Activated T-cell treated with anti-CD3 and anti-CD28 coated beads for 4 hours (primary cell): ENCODE measurements at regions not wholly inside any gene's neighbourhood (a gene's known extent, or its start where the extent isn't known, plus 50 kb on each side); places are given as distances from the start of the nearest gene placed in this dataset.
"Not testable (repeated sequence)": the region's sequence is repeated elsewhere in the genome, so short reads cannot be mapped to it uniquely, and the experiment has no call there.

ENCODE experiments used
- DNase-seq: peaks from one replicate; pipeline ENCODE4 v3.0.0-alpha.2; 2020

DNA sequence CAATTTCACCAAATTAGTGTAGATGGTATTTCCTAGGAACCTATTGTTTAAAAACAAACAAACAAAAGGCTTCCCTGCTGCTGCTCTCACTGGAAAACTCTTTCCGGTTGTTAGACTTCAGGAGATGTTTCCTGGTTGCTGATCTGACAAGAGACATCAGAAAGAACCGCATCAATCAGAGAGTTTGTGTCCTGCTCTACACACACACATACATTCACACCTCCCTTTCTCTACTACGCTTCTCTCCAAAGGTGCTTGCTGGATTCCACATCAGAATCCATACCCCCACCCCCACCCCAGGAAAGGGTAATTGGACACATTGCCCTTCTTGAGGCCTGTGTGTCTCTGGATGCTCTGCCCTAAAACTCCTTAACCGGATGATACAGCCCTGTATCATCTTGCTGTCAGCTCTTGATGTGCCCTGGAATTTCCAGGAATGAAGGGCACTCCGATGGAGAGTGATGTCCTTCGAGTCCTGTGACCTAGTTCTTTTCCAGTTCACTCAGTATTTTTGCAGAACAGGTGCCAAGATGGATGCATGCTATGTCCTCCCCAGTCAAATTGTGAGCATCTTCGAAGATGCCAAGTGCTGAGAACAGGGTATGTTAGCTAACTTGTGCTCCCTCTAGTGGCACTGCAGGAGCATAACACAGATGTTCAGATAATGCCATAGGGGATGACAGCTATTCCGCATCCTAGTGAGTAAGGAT lies 113.7 kb upstream of the SLC35F3 start:
- peak; percentile 1 for DNase-seq

DNA sequence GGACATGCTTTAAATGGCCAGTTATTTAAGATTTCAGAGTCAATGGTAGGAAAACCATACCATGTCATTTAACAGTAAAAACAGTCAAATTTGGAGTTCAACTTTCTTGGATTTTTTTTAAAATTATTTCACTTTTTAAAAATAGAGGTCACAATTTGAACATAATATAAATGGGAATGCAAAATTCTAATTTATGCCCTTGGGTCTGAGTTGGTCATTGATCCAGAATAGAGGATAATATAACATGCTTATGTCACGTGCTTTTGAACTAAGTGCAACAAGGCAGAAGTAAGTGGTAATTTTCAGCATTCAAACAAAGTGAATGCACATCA lies 113.1 kb upstream of the SLC35F3 start:
- DNase-seq = no peak

DNA sequence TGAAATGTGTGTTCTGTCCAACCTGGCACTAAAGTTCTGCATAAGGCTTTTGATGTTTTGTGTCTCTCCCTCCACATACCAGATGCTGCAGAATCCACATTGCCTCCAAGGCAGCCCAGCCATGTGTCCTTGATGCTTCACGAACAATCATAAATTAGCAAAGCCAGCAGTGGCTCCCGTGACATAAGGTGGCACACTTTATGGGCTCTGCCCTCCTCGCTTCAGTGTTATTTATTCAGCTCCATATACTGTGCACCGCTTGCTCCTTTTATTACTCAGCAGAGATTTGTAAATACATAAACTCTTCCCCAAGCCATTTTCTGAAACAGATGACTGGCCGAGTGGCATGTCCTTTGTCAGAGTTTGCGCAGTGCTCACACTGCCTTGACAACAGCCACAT lies 112.8 kb upstream of the SLC35F3 start:
- DNase-seq = no peak

GRCh38 chr1:233794863-233795262 lies 109.6 kb upstream of the SLC35F3 start:
- DNase-seq = no peak

DNA sequence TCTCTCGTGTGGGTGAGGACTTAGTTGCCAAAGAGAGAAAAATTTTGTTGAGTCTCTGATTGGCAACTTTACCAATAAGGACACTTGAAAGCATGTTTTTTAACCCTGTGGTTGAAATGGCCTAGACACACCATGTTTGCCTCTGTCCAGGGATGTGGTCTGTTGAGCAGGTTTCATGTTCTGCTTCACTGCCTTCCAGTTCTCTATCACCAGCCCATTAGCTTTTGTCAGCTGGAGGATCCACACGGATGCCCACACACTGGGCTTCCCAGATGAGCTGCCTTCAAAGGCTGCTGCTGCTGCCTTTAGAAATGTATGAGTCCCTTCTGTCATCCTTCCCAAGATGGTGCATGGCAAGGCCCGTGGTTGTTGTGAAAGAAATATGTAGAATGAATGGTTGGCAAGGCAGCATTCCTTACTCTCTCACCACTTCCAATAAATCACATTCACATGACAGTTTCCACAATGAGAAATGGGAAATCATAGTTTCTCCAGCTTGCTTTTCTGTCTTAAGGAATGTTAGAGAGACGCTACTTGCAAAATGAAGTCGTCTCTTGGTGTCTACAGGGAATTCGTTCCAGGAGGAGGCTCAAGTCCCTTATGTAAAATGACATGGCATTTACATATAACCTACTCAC lies 108.2 kb upstream of the SLC35F3 start:
- no peak for DNase-seq

DNA sequence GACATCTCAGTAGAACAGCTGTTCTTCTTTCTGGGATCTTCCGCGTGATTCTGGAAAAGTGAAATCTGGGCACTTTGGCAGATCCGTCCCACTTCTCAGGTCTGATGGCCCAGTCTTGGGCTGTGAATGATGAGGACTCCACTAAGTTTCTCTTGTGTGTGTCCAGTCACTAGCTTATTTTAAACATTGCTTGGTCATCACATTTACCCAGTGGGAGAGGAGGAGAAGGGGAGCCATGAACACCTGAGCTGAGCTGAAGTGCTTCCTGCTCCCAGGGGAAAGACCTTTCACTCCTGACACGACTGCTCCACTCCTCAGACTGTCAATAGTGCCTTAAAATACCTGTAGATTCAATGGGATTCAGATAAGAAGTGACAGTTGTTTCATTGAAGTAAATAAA lies 101.9 kb upstream of the SLC35F3 start:
- DNase-seq = no peak

DNA sequence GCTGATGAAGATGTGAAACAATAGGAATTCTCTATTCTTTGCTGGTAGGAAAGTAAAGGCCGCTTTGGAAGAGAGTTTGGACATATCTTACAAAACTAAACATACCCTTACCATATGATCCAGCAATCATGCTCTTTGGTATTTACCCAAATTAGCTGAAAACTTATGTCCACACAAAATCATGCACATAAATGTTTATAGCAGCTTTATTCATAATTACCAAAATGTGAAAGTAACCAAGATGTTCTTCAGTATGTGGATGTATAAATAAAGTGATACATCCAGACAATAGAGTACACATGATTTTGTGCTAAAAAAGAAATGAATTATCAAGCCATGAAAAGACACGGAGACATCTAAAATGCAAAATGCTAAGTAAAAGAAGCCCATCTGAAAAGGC lies 98.7 kb upstream of the SLC35F3 start:
- no peak for DNase-seq

GRCh38 chr1:233815357-233815756 lies 89.1 kb upstream of the SLC35F3 start:
- DNase-seq = no peak

DNA sequence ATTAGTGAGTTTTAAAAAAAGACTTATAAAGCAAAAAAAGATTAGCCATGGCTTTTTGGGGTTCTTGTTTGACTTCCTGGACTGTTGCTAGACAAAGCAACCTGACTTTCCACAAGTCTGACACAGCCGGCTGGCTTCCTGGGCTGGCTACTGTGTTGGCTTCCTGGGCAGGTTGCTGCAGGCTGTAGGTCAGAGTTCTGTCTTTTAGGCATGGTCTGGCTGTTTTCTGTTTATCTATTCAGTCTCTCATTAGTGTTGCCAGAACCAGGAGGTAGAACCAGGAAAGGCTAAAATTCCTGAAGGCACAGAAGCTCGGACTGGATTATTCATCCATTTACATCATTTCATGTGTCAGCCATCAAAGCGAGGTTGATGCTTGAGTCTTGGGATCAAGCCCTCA lies 88.6 kb upstream of the SLC35F3 start:
- no peak for DNase-seq

DNA sequence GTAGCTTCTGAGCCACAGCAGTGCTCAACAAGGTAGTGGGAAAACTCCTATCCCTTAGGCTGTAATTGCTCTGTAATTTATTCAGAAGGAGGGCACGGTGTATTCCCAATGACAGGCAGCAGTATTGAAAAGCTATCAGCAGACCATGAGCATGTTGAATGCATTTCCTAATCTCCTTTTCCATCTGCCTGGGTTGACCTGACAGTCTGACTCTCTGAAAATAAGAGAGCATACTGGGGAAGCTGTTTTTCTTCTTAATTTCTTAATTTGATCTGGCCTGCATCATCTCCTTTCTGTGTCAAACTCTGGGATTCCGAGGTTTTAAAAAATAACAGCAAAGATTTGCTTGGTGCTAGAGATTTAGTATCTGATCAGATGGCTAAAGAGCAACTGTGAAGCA lies 88.1 kb upstream of the SLC35F3 start:
- no peak for DNase-seq

DNA sequence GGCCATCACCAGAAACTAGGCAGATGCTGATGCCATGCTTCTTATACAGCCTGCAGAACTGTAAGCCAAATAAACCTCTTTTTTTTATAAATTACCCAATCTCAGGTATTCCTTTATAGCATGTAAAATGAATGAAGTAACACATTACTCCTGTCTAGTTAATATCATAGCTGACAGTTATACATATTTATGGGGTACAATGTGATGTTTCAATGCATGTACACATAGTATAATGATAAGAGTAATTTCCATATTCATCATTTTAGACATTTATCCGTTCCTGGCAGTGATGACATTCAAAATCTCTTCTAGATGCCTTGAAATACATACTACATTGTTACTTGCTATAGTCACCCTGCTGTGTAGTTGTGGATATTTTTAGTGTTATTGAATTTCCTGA lies 85.4 kb upstream of the SLC35F3 start:
- DNase-seq = no peak

DNA sequence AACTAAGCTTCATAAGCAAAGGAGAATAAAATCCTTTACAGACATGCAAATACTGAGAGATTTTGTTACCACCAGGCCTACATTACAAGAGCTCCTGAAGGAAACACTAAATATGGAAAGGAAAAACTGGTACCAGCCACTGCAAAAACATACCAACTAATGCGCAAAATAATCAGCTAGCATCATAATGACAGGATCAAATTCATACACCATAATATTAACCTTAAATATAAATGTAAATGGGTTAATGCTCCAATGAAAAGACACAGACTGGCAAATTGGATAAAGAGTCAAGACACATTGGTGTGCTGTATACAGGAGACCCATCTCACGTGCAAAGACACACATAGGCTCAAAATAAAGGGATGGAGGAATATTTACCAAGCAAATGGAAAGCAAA lies 80.3 kb upstream of the SLC35F3 start:
- not testable (repeated sequence) for DNase-seq

- DNase-seq = not testable (repeated sequence)
These were observed 76.5 kb upstream of the SLC35F3 start for GRCh38 chr1:233827937-233828336.

DNA sequence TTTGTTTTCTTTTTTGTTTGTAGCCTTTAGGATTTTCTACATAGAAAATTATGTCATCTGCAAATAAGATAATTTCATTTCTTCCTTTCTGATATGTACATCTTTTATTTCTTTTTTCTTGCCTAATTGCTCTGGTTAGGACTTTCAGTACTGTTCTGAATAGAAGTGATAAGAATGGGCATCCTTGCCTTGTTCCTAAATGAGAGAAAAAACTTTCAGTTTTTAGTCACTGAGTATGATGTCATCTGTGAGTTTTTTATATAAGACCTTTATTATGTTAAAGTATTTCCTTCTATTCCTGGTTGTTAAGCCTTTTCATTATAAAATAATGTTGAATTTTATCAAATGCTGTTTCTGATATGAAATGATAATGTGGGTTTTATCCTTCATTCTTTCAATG lies 76.0 kb upstream of the SLC35F3 start:
- no peak for DNase-seq

GRCh38 chr1:233834609-233835008 lies 69.9 kb upstream of the SLC35F3 start:
- no peak for DNase-seq

DNA sequence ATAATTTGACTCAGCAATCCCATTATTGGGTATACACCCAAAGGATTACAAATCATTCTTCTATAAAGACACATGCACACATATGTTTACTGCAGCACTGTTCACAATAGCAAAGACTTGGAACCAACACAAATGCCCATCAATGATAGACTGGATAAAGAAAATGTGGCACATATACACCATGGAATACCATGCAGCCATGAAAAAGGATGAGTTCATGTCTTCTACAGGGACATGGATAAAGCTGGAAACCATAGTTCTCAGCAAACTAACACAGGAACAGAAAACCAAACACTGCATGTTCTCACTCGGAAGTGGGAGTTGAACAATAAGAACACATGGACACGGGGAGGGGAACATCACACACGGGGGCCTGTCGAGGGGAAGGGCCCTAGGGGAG lies 66.3 kb upstream of the SLC35F3 start:
- not testable (repeated sequence) for DNase-seq

DNA sequence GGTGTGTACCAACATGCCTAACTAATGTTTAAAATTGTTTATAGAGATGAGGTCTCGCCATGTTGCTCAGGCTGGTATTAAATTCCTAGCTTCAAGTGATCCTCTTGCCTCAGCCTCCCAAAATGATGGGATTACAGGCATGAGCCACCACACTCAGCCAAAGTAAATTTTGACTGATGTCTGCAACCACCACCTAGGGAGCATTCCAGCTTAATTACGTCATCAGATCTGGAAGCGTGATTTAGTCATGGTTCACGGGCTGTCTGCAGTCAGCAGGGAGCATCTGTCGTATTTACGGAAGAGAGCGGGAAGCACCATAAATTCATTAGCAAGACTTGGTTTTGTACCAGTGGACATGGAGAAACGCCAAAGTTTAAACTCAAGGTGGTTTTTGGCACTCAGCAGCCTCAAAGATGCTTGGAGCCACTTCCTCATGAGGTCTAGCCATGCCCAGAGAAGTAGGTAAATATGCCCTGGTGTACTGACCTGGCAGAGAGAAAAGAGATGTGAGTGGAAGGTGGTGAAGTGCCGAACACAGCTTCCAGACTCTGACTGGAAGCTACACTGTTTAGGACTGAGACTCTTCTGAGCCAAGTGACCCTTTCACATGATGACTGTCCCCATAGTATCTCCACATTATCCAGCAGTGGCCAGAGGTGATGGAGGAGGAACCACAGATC lies 60.8 kb upstream of the SLC35F3 start:
- DNase-seq = no peak

DNA sequence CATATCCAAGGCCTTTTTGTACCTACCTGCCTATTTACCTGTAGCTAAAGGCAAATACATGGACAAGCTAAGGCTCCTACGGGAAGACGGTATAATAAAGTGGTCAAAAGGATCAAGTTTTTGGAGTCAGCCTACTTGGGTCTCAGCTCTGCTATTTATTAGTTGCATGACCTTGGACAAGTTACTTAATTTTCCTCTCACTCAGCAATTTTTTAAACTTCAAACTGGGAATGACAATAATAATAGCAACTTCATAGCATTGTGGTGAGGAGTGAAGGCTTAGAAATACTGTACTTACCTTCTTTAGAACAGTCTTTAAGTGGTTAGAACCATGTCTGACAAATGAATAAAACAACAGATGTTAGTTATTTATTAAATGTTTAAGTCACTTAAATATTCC lies 60.2 kb upstream of the SLC35F3 start:
- DNase-seq = no peak

GRCh38 chr1:233844692-233845091 lies 59.8 kb upstream of the SLC35F3 start:
- DNase-seq = no peak
